ENCODE measurements at regions not wholly inside any gene's neighbourhood (a gene's known extent, or its start where the extent isn't known, plus 50 kb on each side); places are given as distances from the start of the nearest gene placed in this dataset.

- no peak for DNase-seq (ENCODE audit: low read depth)
- TF ChIP-seq CTCF (conservative IDR thresholded peaks at IDR 0.05; ENCODE audit: control insufficient read depth, insufficient read depth, low read depth, low read length) = no peak
- no peak overlapping the region for H3K4me3 ChIP-seq (ENCODE audit: control insufficient read depth, low read depth, low read length)
These were observed 746.2 kb downstream of the TUSC7 start for GRCh38 chr3:117455782-117456181.

GRCh38 chr3:117463276-117464115 is 753.9 kb downstream of the TUSC7 start:
- DNase-seq (ENCODE audit: low read depth) = no peak
- no peak for TF ChIP-seq CTCF (conservative IDR thresholded peaks at IDR 0.05; ENCODE audit: control insufficient read depth, insufficient read depth, low read depth, low read length)
- H3K4me3 ChIP-seq (ENCODE audit: control insufficient read depth, low read depth, low read length) = no peak overlapping the region

- TF ChIP-seq CTCF (conservative IDR thresholded peaks at IDR 0.05; ENCODE audit: control insufficient read depth, insufficient read depth, low read depth, low read length) = no peak
- no peak overlapping the region for H3K4me3 ChIP-seq (ENCODE audit: control insufficient read depth, low read depth, low read length)
- no peak for DNase-seq (ENCODE audit: low read depth)
These were observed 762.3 kb downstream of the TUSC7 start for GRCh38 chr3:117471831-117472230.

- no peak for TF ChIP-seq CTCF (conservative IDR thresholded peaks at IDR 0.05; ENCODE audit: control insufficient read depth, insufficient read depth, low read depth, low read length)
- no peak overlapping the region for H3K4me3 ChIP-seq (ENCODE audit: control insufficient read depth, low read depth, low read length)
- no peak for DNase-seq (ENCODE audit: low read depth)
These were observed 764.5 kb downstream of the TUSC7 start for GRCh38 chr3:117473981-117474538.

- no peak for TF ChIP-seq CTCF (conservative IDR thresholded peaks at IDR 0.05; ENCODE audit: control insufficient read depth, insufficient read depth, low read depth, low read length)
- H3K4me3 ChIP-seq (ENCODE audit: control insufficient read depth, low read depth, low read length) = no peak overlapping the region
- no peak for DNase-seq (ENCODE audit: low read depth)
These were observed 767.0 kb downstream of the TUSC7 start for GRCh38 chr3:117476572-117476971.

- H3K4me3 ChIP-seq (ENCODE audit: control insufficient read depth, low read depth, low read length) = no peak overlapping the region
- DNase-seq (ENCODE audit: low read depth) = no peak
- TF ChIP-seq CTCF (conservative IDR thresholded peaks at IDR 0.05; ENCODE audit: control insufficient read depth, insufficient read depth, low read depth, low read length) = no peak
These were observed 767.7 kb downstream of the TUSC7 start for GRCh38 chr3:117477214-117477755.

Measured in fibroblast of mammary gland (primary cell).